GM19452 (cell line): ENCODE measurements at regions not wholly inside any gene's neighbourhood (a gene's known extent, or its start where the extent isn't known, plus 50 kb on each side); places are given as distances from the start of the nearest gene placed in this dataset.

Experiments used
- ATAC-seq: cut with Tn5 transposase; IDR thresholded peaks from one replicate; pipeline ENCODE4 v1.9.1; 2021; ENCODE audit not compliant: unreplicated experiment

- ATAC-seq, result no peak
Measured at GRCh38 chr3:13249664-13250390, 170.3 kb downstream of the NUP210 start.

- no peak for ATAC-seq
Measured at GRCh38 chr3:13248640-13249039, 171.5 kb downstream of the NUP210 start.

- no peak for ATAC-seq
Measured at GRCh38 chr3:13245615-13245978, 172.4 kb upstream of the IQSEC1 start.

- ATAC-seq, result no peak
Measured at GRCh38 chr3:13243586-13243985, 170.4 kb upstream of the IQSEC1 start.

- no peak for ATAC-seq
Measured at GRCh38 chr3:13242364-13242737, 169.1 kb upstream of the IQSEC1 start.

- ATAC-seq, result no peak
Measured at GRCh38 chr3:13241621-13242363, 168.6 kb upstream of the IQSEC1 start.

- no peak for ATAC-seq
Measured at GRCh38 chr3:13240928-13241618, 167.8 kb upstream of the IQSEC1 start.

GRCh38 chr3:13239467-13239760 is 166.2 kb upstream of the IQSEC1 start:
- no peak for ATAC-seq

GRCh38 chr3:13238687-13239466 is 165.6 kb upstream of the IQSEC1 start:
- no peak for ATAC-seq

- ATAC-seq, result no peak
Measured at GRCh38 chr3:13237776-13238490, 164.7 kb upstream of the IQSEC1 start.

- no peak for ATAC-seq
Measured at GRCh38 chr3:13236557-13237173, 163.4 kb upstream of the IQSEC1 start.

- ATAC-seq, result no peak
Measured at GRCh38 chr3:13235897-13236296, 162.7 kb upstream of the IQSEC1 start.

GRCh38 chr3:13235079-13235478 is 161.8 kb upstream of the IQSEC1 start:
- no peak for ATAC-seq

- ATAC-seq, result no peak
Measured at GRCh38 chr3:13234666-13235065, 161.4 kb upstream of the IQSEC1 start.

GRCh38 chr3:13233487-13234485 is 160.6 kb upstream of the IQSEC1 start:
- ATAC-seq, result no peak

GRCh38 chr3:13231781-13232666 is 158.8 kb upstream of the IQSEC1 start:
- no peak for ATAC-seq

- ATAC-seq, result no peak
Measured at GRCh38 chr3:13229273-13229949, 156.2 kb upstream of the IQSEC1 start.

- no peak for ATAC-seq
Measured at GRCh38 chr3:13228584-13228983, 155.4 kb upstream of the IQSEC1 start.
